K562 (cell line): ENCODE measurements at regions not wholly inside any gene's neighbourhood (a gene's known extent, or its start where the extent isn't known, plus 50 kb on each side); places are given as distances from the start of the nearest gene placed in this dataset.

Experiments
- ATAC-seq: fragments of 200-7000 bp; cut with Tn5 transposase; 3 replicates; pipeline ENCODE4 v1.9.1; 2020; ENCODE audit warnings: moderate library complexity
- BruUV-seq: library from RNA; stranded (reverse); fragments of 400-500 nt; replicated peaks from 2 replicates; lab custom pipeline; 2021; lab: Mats Ljungman, UMichigan
- CTCF ChIA-PET: fragments of 300-600 bp; formaldehyde crosslinking; extraction: SDS; loops from one replicate; lab custom pipeline; 2021; ENCODE audit warnings: low intra/inter-chr PET ratio; lab: Yijun Ruan, JAX
- POLR2A ChIA-PET: fragments of 300-600, 350-650 bp; sonication (Branson Sonifier 250); formaldehyde crosslinking; extraction: SDS; loops from one replicate; lab custom pipeline; 2021; ENCODE audit warnings: antibody characterized with exemption, inconsistent platforms; lab: Yijun Ruan, JAX
- DNase-seq, 4 experiments: peaks; one replicate each; pipeline versions ENCODE4 v3.0.0 to v3.0.0-alpha.2; 2011 to 2018; ENCODE audit warnings: low spot score in 3 of 4, mixed read lengths in 3 of 4; ENCODE audit errors: extremely low read depth in 1 of 4
- FAIRE-seq: peaks from 2 replicates; lab custom pipeline; 2011; peaks lifted over from hg19 to GRCh38; lab: Jason Lieb, UNC
- H2AFZ ChIP-seq: 2 replicates; pipeline ENCODE4 v1.6.0; 2011; ENCODE audit warnings: low read depth, low read length, control low read depth, inconsistent platforms
- H3K27ac ChIP-seq: fragments of 200-600 bp; 3 replicates; pipeline ENCODE4 v1.8.0; 2011; ENCODE audit warnings: low read depth, mild to moderate bottlenecking, control low read depth, inconsistent platforms, low read length, moderate library complexity, mixed read lengths; ENCODE audit errors: extremely low read depth
- H3K27me3 ChIP-seq, 2 experiments: fragments of 300-600 bp in 1 of 2; 2 replicates in 1 of 2; 3 replicates in 1 of 2; pipeline versions ENCODE4 v1.6.0 to v1.8.0; 2011; ENCODE audit warnings: inconsistent platforms in 2 of 2, low read length in 2 of 2, mild to moderate bottlenecking in 1 of 2, mixed read lengths in 1 of 2, moderate library complexity in 1 of 2; ENCODE audit not compliant: control insufficient read depth in 2 of 2, insufficient read depth in 2 of 2
- H3K36me3 ChIP-seq: fragments of 300-600 bp; 3 replicates; pipeline ENCODE4 v1.8.0; 2011; ENCODE audit warnings: mild to moderate bottlenecking, low read length, inconsistent platforms; ENCODE audit not compliant: control insufficient read depth, insufficient read depth
- H3K4me1 ChIP-seq, 2 experiments: fragments of 200-600 bp in 1 of 2; replicated peaks in 1 of 2; 2 replicates in 1 of 2; 3 replicates in 1 of 2; pipeline versions ENCODE4 v1.5.1 to v1.8.0; 2011; ENCODE audit warnings: inconsistent platforms in 2 of 2, low read length in 2 of 2, mild to moderate bottlenecking in 1 of 2, mixed read lengths in 1 of 2, moderate library complexity in 1 of 2; ENCODE audit not compliant: control insufficient read depth in 2 of 2, insufficient read depth in 2 of 2
- H3K4me2 ChIP-seq: 2 replicates; pipeline ENCODE4 v1.6.1; 2011; ENCODE audit warnings: low read length, control low read depth, inconsistent platforms, mixed read lengths; ENCODE audit not compliant: insufficient read depth
- H3K4me3 ChIP-seq: fragments of 200-600 bp; sonication (generic), shearing (Covaris generic); 2 replicates; pipeline ENCODE4 v1.5.1; 2016; ENCODE audit warnings: control low read depth, inconsistent platforms
- H3K79me2 ChIP-seq: fragments of 200-600 bp; 3 replicates; pipeline ENCODE4 v1.8.0; 2011; ENCODE audit warnings: low read length, inconsistent platforms; ENCODE audit not compliant: control insufficient read depth, insufficient read depth
- H3K9ac ChIP-seq, 2 experiments: 2 replicates each; pipeline versions ENCODE4 v1.6.0 to v1.6.1; 2011; ENCODE audit warnings: low read depth in 2 of 2, low read length in 2 of 2, control low read depth in 1 of 2, inconsistent platforms in 1 of 2, mild to moderate bottlenecking in 1 of 2, mixed read lengths in 1 of 2; ENCODE audit not compliant: insufficient read depth in 1 of 2
- H3K9me1 ChIP-seq: one replicate; pipeline ENCODE4 v1.6.0; 2011; ENCODE audit warnings: inconsistent platforms, mild to moderate bottlenecking, low read length, moderate library complexity; ENCODE audit not compliant: control insufficient read depth, insufficient read depth
- H3K9me3 ChIP-seq: replicated peaks from 2 replicates; pipeline ENCODE4 v1.5.1; 2011; ENCODE audit warnings: low read depth, low read length, inconsistent platforms; ENCODE audit not compliant: control insufficient read depth, insufficient read depth
- H4K20me1 ChIP-seq: replicated peaks from 2 replicates; pipeline ENCODE4 v1.6.1; 2011; ENCODE audit warnings: low read length, inconsistent platforms, mixed read lengths; ENCODE audit not compliant: control insufficient read depth, insufficient read depth
- HNRNPH1 ChIP-seq: fragments of 200-400 bp; formaldehyde crosslinking; optimal IDR thresholded peaks from 2 replicates; pipeline ENCODE3; 2017; ENCODE audit warnings: low read depth, mild to moderate bottlenecking, low read length, moderate library complexity
- KLF16 ChIP-seq: IDR thresholded peaks from 2 replicates; pipeline ENCODE4 v1.6.1; 2016; ENCODE audit warnings: antibody characterized with exemption
- NFE2 ChIP-seq: IDR thresholded peaks from 2 replicates; pipeline ENCODE4 v1.6.1; 2014; ENCODE audit warnings: antibody characterized with exemption, low read depth
- TAF1 ChIP-seq: IDR thresholded peaks from 2 replicates; pipeline ENCODE4 v1.6.1; 2011; ENCODE audit warnings: mild to moderate bottlenecking, low read length, moderate library complexity; ENCODE audit not compliant: insufficient read depth, control insufficient read depth, severe bottlenecking; ENCODE audit errors: extremely low read depth
- ZNF134 ChIP-seq: fragments of 250-450 bp; sonication (Bioruptor Pico); conservative IDR thresholded peaks from 2 replicates; pipeline ENCODE4 v1.4.0; 2020
- ZNF780A ChIP-seq: fragments of 250-450 bp; sonication (Bioruptor Pico); IDR thresholded peaks from 2 replicates; pipeline ENCODE4 v1.5.0; 2021; ENCODE audit warnings: mild to moderate bottlenecking
- WGBS: fragments of 100-300 bp; shearing (Covaris generic); methylation state at CpG from one replicate; pipeline ENCODE4 v1.1.6; 2016; ENCODE audit warnings: low coverage, mixed read lengths; ENCODE audit not compliant: insufficient coverage; ENCODE audit errors: missing lambda C conversion rate; 5-methylcytosine and 5-hydroxymethylcytosine counted together
- in situ Hi-C: fragments of 300-500 bp; cut with MboI; formaldehyde crosslinking; loops from 4 replicates; pipeline ENCODE4 v1.15.0; 2018; ENCODE audit warnings: inconsistent platforms, mixed read lengths
- intact Hi-C: fragments of 100-400 bp; cut with micrococcal nuclease; formaldehyde crosslinking; loops from 2 replicates; pipeline ENCODE4 v1.14.2; 2022
- TF ChIP-seq, protein P1 (sequence below): fragments of 450-650 bp; formaldehyde crosslinking; IDR thresholded peaks from 2 replicates; pipeline ENCODE4 v1.4.0; 2022; ENCODE audit warnings: mild to moderate bottlenecking, moderate library complexity
- TF ChIP-seq, protein P2 (sequence below): fragments of 200-600 bp; sonication (generic); IDR thresholded peaks from one replicate; pipeline ENCODE4 v1.6.1; 2012; ENCODE audit warnings: mild to moderate bottlenecking, low read depth, low read length, inconsistent platforms

- TF ChIP-seq HNRNPH1 (no peak), TAF1 (no peak), NFE2 (no peak), ZNF780A (CRISPR knock-in tag) (no peak), KLF16 (no peak)
- TF ChIP-seq, protein P1, sequence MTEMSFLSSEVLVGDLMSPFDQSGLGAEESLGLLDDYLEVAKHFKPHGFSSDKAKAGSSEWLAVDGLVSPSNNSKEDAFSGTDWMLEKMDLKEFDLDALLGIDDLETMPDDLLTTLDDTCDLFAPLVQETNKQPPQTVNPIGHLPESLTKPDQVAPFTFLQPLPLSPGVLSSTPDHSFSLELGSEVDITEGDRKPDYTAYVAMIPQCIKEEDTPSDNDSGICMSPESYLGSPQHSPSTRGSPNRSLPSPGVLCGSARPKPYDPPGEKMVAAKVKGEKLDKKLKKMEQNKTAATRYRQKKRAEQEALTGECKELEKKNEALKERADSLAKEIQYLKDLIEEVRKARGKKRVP = no peak
These were observed 1176.1 kb downstream of the LRFN5 start (continued) for GRCh38 chr14:42782754-42783153.

GRCh38 chr14:42778984-42779383, 1172.3 kb downstream of the LRFN5 start:
- Histone ChIP-seq H4K20me1 (no peaks in the 10 kb centered on the region), H3K79me2 (no peaks in the 10 kb centered on the region), H3K36me3 (no peaks in the 10 kb centered on the region), H3K9me1 (no peaks in the 10 kb centered on the region), H3K9ac (no peak overlapping the region), H2AFZ (no peak overlapping the region), H3K9me3 (no peaks in the 10 kb centered on the region), H3K4me1 (no peaks in the 10 kb centered on the region), H3K4me2 (no peak overlapping the region), H3K27me3 (no peaks in the 10 kb centered on the region), H3K27ac (no peak overlapping the region), H3K4me3 (no peak overlapping the region)
- ATAC-seq (no peak), DNase-seq (no peak), FAIRE-seq (no peak)
- intact Hi-C loops = no loop called here
- in situ Hi-C loops = no loop called here
- ChIA-PET POLR2A (no interaction called here), CTCF (no interaction called here)
- no TSS peak for BruUV-seq
- WGBS = 6% methylated on average over 2 of the region's 2 CpGs
- TF ChIP-seq ZNF134 (CRISPR knock-in tag) = no peak
- TF ChIP-seq, protein P2, sequence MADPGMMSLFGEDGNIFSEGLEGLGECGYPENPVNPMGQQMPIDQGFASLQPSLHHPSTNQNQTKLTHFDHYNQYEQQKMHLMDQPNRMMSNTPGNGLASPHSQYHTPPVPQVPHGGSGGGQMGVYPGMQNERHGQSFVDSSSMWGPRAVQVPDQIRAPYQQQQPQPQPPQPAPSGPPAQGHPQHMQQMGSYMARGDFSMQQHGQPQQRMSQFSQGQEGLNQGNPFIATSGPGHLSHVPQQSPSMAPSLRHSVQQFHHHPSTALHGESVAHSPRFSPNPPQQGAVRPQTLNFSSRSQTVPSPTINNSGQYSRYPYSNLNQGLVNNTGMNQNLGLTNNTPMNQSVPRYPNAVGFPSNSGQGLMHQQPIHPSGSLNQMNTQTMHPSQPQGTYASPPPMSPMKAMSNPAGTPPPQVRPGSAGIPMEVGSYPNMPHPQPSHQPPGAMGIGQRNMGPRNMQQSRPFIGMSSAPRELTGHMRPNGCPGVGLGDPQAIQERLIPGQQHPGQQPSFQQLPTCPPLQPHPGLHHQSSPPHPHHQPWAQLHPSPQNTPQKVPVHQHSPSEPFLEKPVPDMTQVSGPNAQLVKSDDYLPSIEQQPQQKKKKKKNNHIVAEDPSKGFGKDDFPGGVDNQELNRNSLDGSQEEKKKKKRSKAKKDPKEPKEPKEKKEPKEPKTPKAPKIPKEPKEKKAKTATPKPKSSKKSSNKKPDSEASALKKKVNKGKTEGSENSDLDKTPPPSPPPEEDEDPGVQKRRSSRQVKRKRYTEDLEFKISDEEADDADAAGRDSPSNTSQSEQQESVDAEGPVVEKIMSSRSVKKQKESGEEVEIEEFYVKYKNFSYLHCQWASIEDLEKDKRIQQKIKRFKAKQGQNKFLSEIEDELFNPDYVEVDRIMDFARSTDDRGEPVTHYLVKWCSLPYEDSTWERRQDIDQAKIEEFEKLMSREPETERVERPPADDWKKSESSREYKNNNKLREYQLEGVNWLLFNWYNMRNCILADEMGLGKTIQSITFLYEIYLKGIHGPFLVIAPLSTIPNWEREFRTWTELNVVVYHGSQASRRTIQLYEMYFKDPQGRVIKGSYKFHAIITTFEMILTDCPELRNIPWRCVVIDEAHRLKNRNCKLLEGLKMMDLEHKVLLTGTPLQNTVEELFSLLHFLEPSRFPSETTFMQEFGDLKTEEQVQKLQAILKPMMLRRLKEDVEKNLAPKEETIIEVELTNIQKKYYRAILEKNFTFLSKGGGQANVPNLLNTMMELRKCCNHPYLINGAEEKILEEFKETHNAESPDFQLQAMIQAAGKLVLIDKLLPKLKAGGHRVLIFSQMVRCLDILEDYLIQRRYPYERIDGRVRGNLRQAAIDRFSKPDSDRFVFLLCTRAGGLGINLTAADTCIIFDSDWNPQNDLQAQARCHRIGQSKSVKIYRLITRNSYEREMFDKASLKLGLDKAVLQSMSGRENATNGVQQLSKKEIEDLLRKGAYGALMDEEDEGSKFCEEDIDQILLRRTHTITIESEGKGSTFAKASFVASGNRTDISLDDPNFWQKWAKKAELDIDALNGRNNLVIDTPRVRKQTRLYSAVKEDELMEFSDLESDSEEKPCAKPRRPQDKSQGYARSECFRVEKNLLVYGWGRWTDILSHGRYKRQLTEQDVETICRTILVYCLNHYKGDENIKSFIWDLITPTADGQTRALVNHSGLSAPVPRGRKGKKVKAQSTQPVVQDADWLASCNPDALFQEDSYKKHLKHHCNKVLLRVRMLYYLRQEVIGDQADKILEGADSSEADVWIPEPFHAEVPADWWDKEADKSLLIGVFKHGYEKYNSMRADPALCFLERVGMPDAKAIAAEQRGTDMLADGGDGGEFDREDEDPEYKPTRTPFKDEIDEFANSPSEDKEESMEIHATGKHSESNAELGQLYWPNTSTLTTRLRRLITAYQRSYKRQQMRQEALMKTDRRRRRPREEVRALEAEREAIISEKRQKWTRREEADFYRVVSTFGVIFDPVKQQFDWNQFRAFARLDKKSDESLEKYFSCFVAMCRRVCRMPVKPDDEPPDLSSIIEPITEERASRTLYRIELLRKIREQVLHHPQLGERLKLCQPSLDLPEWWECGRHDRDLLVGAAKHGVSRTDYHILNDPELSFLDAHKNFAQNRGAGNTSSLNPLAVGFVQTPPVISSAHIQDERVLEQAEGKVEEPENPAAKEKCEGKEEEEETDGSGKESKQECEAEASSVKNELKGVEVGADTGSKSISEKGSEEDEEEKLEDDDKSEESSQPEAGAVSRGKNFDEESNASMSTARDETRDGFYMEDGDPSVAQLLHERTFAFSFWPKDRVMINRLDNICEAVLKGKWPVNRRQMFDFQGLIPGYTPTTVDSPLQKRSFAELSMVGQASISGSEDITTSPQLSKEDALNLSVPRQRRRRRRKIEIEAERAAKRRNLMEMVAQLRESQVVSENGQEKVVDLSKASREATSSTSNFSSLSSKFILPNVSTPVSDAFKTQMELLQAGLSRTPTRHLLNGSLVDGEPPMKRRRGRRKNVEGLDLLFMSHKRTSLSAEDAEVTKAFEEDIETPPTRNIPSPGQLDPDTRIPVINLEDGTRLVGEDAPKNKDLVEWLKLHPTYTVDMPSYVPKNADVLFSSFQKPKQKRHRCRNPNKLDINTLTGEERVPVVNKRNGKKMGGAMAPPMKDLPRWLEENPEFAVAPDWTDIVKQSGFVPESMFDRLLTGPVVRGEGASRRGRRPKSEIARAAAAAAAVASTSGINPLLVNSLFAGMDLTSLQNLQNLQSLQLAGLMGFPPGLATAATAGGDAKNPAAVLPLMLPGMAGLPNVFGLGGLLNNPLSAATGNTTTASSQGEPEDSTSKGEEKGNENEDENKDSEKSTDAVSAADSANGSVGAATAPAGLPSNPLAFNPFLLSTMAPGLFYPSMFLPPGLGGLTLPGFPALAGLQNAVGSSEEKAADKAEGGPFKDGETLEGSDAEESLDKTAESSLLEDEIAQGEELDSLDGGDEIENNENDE = no peak
